ENCODE measurements at regions not wholly inside any gene's neighbourhood (a gene's known extent, or its start where the extent isn't known, plus 50 kb on each side); places are given as distances from the start of the nearest gene placed in this dataset.
"Not testable (repeated sequence)": the region's sequence is repeated elsewhere in the genome, so short reads cannot be mapped to it uniquely, and the experiment has no call there.

GRCh38 chr15:98549003-98549402, 99.3 kb upstream of the IGF1R start:
- Histone ChIP-seq H3K9me3 (ENCODE audit: severe bottlenecking) (no peaks in the 10 kb centered on the region), H3K4me1 (ENCODE audit: insufficient read depth, poor library complexity, severe bottlenecking) (peaks cover 5% of the 10 kb centered on the region), H3K27me3 (ENCODE audit: insufficient read depth, poor library complexity, severe bottlenecking) (no peaks in the 10 kb centered on the region), H3K4me3 (ENCODE audit: severe bottlenecking) (peak overlapping the region; percentile 41), H3K36me3 (ENCODE audit: low read depth) (no peaks in the 10 kb centered on the region), H3K27ac (ENCODE audit: poor library complexity, severe bottlenecking) (peak overlapping the region; percentile 20)
- no peak for TF ChIP-seq CTCF (IDR thresholded peaks at IDR 0.05; ENCODE audit: poor library complexity, severe bottlenecking)
- ATAC-seq (ENCODE audit: low read depth) (no peak), DNase-seq (ENCODE audit: low spot score) (no peak)

GRCh38 chr15:98549741-98550140, 98.6 kb upstream of the IGF1R start:
- no peak for TF ChIP-seq CTCF (IDR thresholded peaks at IDR 0.05; ENCODE audit: poor library complexity, severe bottlenecking)
- DNase-seq (ENCODE audit: low spot score) (no peak), ATAC-seq (ENCODE audit: low read depth) (no peak)
- Histone ChIP-seq H3K4me1 (ENCODE audit: insufficient read depth, poor library complexity, severe bottlenecking) (peaks cover 5% of the 10 kb centered on the region), H3K9me3 (ENCODE audit: severe bottlenecking) (no peaks in the 10 kb centered on the region), H3K27ac (ENCODE audit: poor library complexity, severe bottlenecking) (no peak overlapping the region), H3K36me3 (ENCODE audit: low read depth) (no peaks in the 10 kb centered on the region), H3K27me3 (ENCODE audit: insufficient read depth, poor library complexity, severe bottlenecking) (no peaks in the 10 kb centered on the region), H3K4me3 (ENCODE audit: severe bottlenecking) (no peak overlapping the region)

GRCh38 chr15:98550363-98550762, 98.0 kb upstream of the IGF1R start:
- H3K36me3 ChIP-seq (ENCODE audit: low read depth); ATAC-seq (ENCODE audit: low read depth); H3K9me3 ChIP-seq (ENCODE audit: severe bottlenecking); H3K4me3 ChIP-seq (ENCODE audit: severe bottlenecking); H3K4me1 ChIP-seq (ENCODE audit: insufficient read depth, poor library complexity, severe bottlenecking); DNase-seq (ENCODE audit: low spot score); H3K27me3 ChIP-seq (ENCODE audit: insufficient read depth, poor library complexity, severe bottlenecking); H3K27ac ChIP-seq (ENCODE audit: poor library complexity, severe bottlenecking): not testable (repeated sequence)

GRCh38 chr15:98551936-98552562, 96.3 kb upstream of the IGF1R start:
- Histone ChIP-seq H3K9me3 (ENCODE audit: severe bottlenecking) (no peaks in the 10 kb centered on the region), H3K27me3 (ENCODE audit: insufficient read depth, poor library complexity, severe bottlenecking) (no peaks in the 10 kb centered on the region), H3K27ac (ENCODE audit: poor library complexity, severe bottlenecking) (no peak overlapping the region), H3K4me1 (ENCODE audit: insufficient read depth, poor library complexity, severe bottlenecking) (peaks cover 5% of the 10 kb centered on the region), H3K4me3 (ENCODE audit: severe bottlenecking) (no peak overlapping the region), H3K36me3 (ENCODE audit: low read depth) (no peaks in the 10 kb centered on the region)
- TF ChIP-seq CTCF (IDR thresholded peaks at IDR 0.05; ENCODE audit: poor library complexity, severe bottlenecking), result no peak
- no peak for DNase-seq (ENCODE audit: low spot score)
- no peak for ATAC-seq (ENCODE audit: low read depth)

- ATAC-seq (ENCODE audit: low read depth) (no peak), DNase-seq (ENCODE audit: low spot score) (no peak)
- Histone ChIP-seq H3K36me3 (ENCODE audit: low read depth) (no peaks in the 10 kb centered on the region), H3K4me3 (ENCODE audit: severe bottlenecking) (no peak overlapping the region), H3K9me3 (ENCODE audit: severe bottlenecking) (no peaks in the 10 kb centered on the region), H3K27ac (ENCODE audit: poor library complexity, severe bottlenecking) (no peak overlapping the region), H3K27me3 (ENCODE audit: insufficient read depth, poor library complexity, severe bottlenecking) (no peaks in the 10 kb centered on the region), H3K4me1 (ENCODE audit: insufficient read depth, poor library complexity, severe bottlenecking) (no peaks in the 10 kb centered on the region)
- no peak for TF ChIP-seq CTCF (IDR thresholded peaks at IDR 0.05; ENCODE audit: poor library complexity, severe bottlenecking)
Measured at GRCh38 chr15:98554272-98555172, 93.8 kb upstream of the IGF1R start.
